Superior temporal gyrus (tissue), 1 donor: ENCODE measurements at regions not wholly inside any gene's neighbourhood (a gene's known extent, or its start where the extent isn't known, plus 50 kb on each side); places are given as distances from the start of the nearest gene placed in this dataset.
A peak's percentile ranks its signal among the peaks of the same experiment; 100 is the strongest.
"Not testable (repeated sequence)": the region's sequence is repeated elsewhere in the genome, so short reads cannot be mapped to it uniquely, and the experiment has no call there.

ENCODE experiments used
- DNase-seq: peaks from one replicate; pipeline ENCODE4 v3.0.0-alpha.2; 2016; ENCODE audit errors: extremely low spot score

DNA sequence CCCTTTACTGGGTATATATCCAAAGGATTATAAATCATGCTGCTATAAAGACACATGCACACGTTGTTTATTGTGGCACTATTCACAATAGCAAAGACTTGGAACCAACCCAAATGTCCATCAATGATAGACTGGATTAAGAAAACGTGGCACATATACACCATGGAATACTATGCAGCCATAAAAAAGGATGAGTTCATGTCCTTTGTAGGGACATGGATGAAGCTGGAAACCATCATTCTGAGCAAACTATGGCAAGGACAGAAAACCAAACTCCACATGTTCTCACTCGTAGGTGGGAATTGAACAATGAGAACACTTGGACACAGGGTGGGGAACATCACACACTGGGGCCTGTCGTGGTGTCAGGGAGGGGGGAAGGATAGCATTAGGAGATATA is 59.2 kb downstream of the CXorf49B start:
- not testable (repeated sequence) for DNase-seq

- no peak for DNase-seq
These were observed 60.4 kb downstream of the CXorf49B start for GRCh38 chrX:71823391-71824057.

- DNase-seq: no peak
These were observed 64.9 kb downstream of the CXorf49B start for GRCh38 chrX:71828086-71828485.

DNA sequence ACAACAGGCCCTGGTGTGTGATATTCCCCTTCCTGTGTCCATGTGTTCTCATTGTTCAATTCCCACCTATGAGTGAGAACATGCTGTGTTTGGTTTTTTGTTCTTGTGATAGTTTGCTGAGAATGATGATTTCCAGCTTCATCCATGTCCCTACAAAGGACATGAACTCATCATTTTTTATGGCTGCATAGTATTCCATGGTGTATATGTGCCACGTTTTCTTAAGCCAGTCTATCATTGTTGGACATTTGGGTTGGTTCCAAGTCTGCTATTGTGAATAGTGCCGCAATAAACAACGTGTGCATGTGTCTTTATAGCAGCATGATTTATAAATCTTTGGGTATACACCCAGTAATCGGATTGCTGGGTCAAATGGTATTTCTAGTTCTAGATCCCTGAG is 72.6 kb upstream of the NHSL2 start:
- not testable (repeated sequence) for DNase-seq

DNA sequence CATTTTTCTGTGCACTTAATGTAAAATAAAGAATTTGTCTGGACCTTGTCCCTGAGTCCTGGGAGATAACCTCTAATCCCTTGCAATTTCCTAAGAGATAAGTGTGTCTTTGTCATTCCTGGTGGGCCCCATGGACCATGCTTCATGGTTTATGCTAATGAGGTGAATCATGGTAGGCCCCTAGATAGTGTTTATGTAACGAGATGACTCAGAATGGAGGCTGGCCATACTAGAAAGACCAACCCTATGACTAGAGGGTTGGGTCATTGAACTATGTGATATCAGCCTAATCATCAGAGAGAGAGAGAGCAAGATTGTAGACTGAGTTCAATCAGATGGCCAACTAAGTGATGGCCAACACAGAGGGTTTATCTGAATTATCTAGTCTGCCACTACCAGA is 64.2 kb upstream of the NHSL2 start:
- no peak for DNase-seq

DNA sequence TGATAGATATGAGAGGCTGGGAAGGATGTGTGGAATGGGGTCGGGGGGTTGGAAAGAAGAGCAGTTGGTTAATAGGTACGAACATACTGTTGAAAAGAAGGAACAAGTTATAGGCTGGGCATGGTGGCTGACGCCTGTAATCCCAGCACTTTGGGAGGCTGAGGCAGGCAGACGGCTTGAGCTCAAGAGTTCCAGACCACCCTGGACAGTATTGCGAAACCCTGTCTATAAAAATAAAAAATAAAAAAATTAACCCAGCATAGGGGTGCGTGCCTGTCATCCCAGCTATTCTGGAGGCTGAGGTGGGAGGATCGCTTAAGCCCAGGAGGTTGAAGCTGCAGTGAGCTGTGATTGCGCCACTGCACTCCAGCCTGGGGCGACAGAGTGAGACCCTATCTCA is 58.5 kb upstream of the NHSL2 start:
- no peak for DNase-seq

GRCh38 chrX:71859637-71860036 is 51.0 kb upstream of the NHSL2 start:
- DNase-seq: peak; percentile 65
